Skeletal muscle satellite cell (primary cell): ENCODE measurements at regions not wholly inside any gene's neighbourhood (a gene's known extent, or its start where the extent isn't known, plus 50 kb on each side); places are given as distances from the start of the nearest gene placed in this dataset.

Experiments used
- H3K27me3 ChIP-seq: 2 replicates; pipeline ENCODE4 v1.7.0; 2013; ENCODE audit warnings: low read length; ENCODE audit not compliant: control insufficient read depth, insufficient read depth
- H3K36me3 ChIP-seq: 2 replicates; pipeline ENCODE4 v1.7.0; 2013; ENCODE audit warnings: mild to moderate bottlenecking, control low read depth, low read length; ENCODE audit not compliant: insufficient read depth
- H3K4me1 ChIP-seq: 2 replicates; pipeline ENCODE4 v1.7.0; 2013; ENCODE audit warnings: low read length; ENCODE audit not compliant: control insufficient read depth, insufficient read depth
- H3K4me2 ChIP-seq: 2 replicates; pipeline ENCODE4 v1.7.0; 2013; ENCODE audit warnings: mild to moderate bottlenecking, low read length
- H3K4me3 ChIP-seq: 2 replicates; pipeline ENCODE4 v1.7.0; 2013; ENCODE audit warnings: low read length
- H3K9ac ChIP-seq: 2 replicates; pipeline ENCODE4 v1.7.0; 2013; ENCODE audit warnings: mild to moderate bottlenecking, low read depth, low read length, moderate library complexity
- H3K9me3 ChIP-seq: replicated peaks from 2 replicates; pipeline ENCODE4 v1.7.0; 2013; ENCODE audit warnings: mild to moderate bottlenecking, control low read depth, low read length

- Histone ChIP-seq H3K9me3 (no peaks in the 10 kb centered on the region), H3K36me3 (no peaks in the 10 kb centered on the region), H3K4me3 (no peak overlapping the region), H3K27me3 (no peaks in the 10 kb centered on the region), H3K4me1 (peaks cover 11% of the 10 kb centered on the region), H3K9ac (no peak overlapping the region), H3K4me2 (no peak overlapping the region)
Measured at GRCh38 chr17:70353408-70354092, 184.2 kb downstream of the KCNJ2 start.

GRCh38 chr17:70355185-70355584 lies 185.9 kb downstream of the KCNJ2 start:
- Histone ChIP-seq H3K4me1 (peaks cover 11% of the 10 kb centered on the region), H3K9ac (no peak overlapping the region), H3K27me3 (no peaks in the 10 kb centered on the region), H3K9me3 (no peaks in the 10 kb centered on the region), H3K4me3 (no peak overlapping the region), H3K4me2 (no peak overlapping the region), H3K36me3 (no peaks in the 10 kb centered on the region)

GRCh38 chr17:70357190-70357589 lies 187.9 kb downstream of the KCNJ2 start:
- no peaks in the 10 kb centered on the region for H3K27me3 ChIP-seq
- no peak overlapping the region for H3K4me2 ChIP-seq
- H3K9ac ChIP-seq, result no peak overlapping the region
- no peaks in the 10 kb centered on the region for H3K9me3 ChIP-seq
- H3K4me1 ChIP-seq, result peaks cover 11% of the 10 kb centered on the region
- no peaks in the 10 kb centered on the region for H3K36me3 ChIP-seq
- no peak overlapping the region for H3K4me3 ChIP-seq

GRCh38 chr17:70365091-70365583 lies 195.8 kb downstream of the KCNJ2 start:
- Histone ChIP-seq H3K9me3 (no peaks in the 10 kb centered on the region), H3K4me3 (peak overlapping the region; percentile 22), H3K36me3 (no peaks in the 10 kb centered on the region), H3K9ac (peak overlapping the region; percentile 39), H3K27me3 (no peaks in the 10 kb centered on the region), H3K4me1 (peaks cover 8% of the 10 kb centered on the region), H3K4me2 (peak overlapping the region; percentile 51)

GRCh38 chr17:70366386-70366785 lies 197.1 kb downstream of the KCNJ2 start:
- no peaks in the 10 kb centered on the region for H3K9me3 ChIP-seq
- H3K4me3 ChIP-seq, result no peak overlapping the region
- no peak overlapping the region for H3K4me2 ChIP-seq
- H3K4me1 ChIP-seq, result peaks cover 8% of the 10 kb centered on the region
- no peaks in the 10 kb centered on the region for H3K27me3 ChIP-seq
- no peak overlapping the region for H3K9ac ChIP-seq
- H3K36me3 ChIP-seq, result no peaks in the 10 kb centered on the region

- peaks cover 8% of the 10 kb centered on the region for H3K4me1 ChIP-seq
- H3K4me3 ChIP-seq, result no peak overlapping the region
- no peak overlapping the region for H3K9ac ChIP-seq
- no peaks in the 10 kb centered on the region for H3K36me3 ChIP-seq
- H3K27me3 ChIP-seq, result no peaks in the 10 kb centered on the region
- H3K4me2 ChIP-seq, result no peak overlapping the region
- H3K9me3 ChIP-seq, result no peaks in the 10 kb centered on the region
Measured at GRCh38 chr17:70368011-70368410, 198.7 kb downstream of the KCNJ2 start.

GRCh38 chr17:70369391-70369790 lies 200.1 kb downstream of the KCNJ2 start:
- Histone ChIP-seq H3K4me3 (no peak overlapping the region), H3K36me3 (no peaks in the 10 kb centered on the region), H3K9me3 (no peaks in the 10 kb centered on the region), H3K4me2 (no peak overlapping the region), H3K4me1 (peaks cover 8% of the 10 kb centered on the region), H3K9ac (no peak overlapping the region), H3K27me3 (no peaks in the 10 kb centered on the region)

- Histone ChIP-seq H3K9ac (no peak overlapping the region), H3K9me3 (no peaks in the 10 kb centered on the region), H3K36me3 (no peaks in the 10 kb centered on the region), H3K4me3 (no peak overlapping the region), H3K4me2 (no peak overlapping the region), H3K4me1 (no peaks in the 10 kb centered on the region), H3K27me3 (no peaks in the 10 kb centered on the region)
Measured at GRCh38 chr17:70370816-70371215, 201.5 kb downstream of the KCNJ2 start.

- H3K27me3 ChIP-seq, result no peaks in the 10 kb centered on the region
- H3K4me3 ChIP-seq, result no peak overlapping the region
- no peaks in the 10 kb centered on the region for H3K9me3 ChIP-seq
- H3K9ac ChIP-seq, result no peak overlapping the region
- no peak overlapping the region for H3K4me2 ChIP-seq
- H3K4me1 ChIP-seq, result no peaks in the 10 kb centered on the region
- H3K36me3 ChIP-seq, result no peaks in the 10 kb centered on the region
Measured at GRCh38 chr17:70373369-70373768, 204.0 kb downstream of the KCNJ2 start.

- Histone ChIP-seq H3K4me2 (no peak overlapping the region), H3K9ac (no peak overlapping the region), H3K4me1 (no peaks in the 10 kb centered on the region), H3K9me3 (no peaks in the 10 kb centered on the region), H3K27me3 (no peaks in the 10 kb centered on the region), H3K36me3 (no peaks in the 10 kb centered on the region), H3K4me3 (no peak overlapping the region)
Measured at GRCh38 chr17:70374496-70374895, 205.2 kb downstream of the KCNJ2 start.

- Histone ChIP-seq H3K36me3 (no peaks in the 10 kb centered on the region), H3K9me3 (no peaks in the 10 kb centered on the region), H3K4me1 (no peaks in the 10 kb centered on the region), H3K4me3 (no peak overlapping the region), H3K9ac (no peak overlapping the region), H3K4me2 (no peak overlapping the region), H3K27me3 (no peaks in the 10 kb centered on the region)
Measured at GRCh38 chr17:70375406-70375805, 206.1 kb downstream of the KCNJ2 start.
